Osteoblast (primary cell): ENCODE measurements at regions not wholly inside any gene's neighbourhood (a gene's known extent, or its start where the extent isn't known, plus 50 kb on each side); places are given as distances from the start of the nearest gene placed in this dataset.

Experiments
- DNase-seq: peaks from one replicate; pipeline ENCODE4 v3.0.0; 2011; ENCODE audit warnings: low spot score, mixed read lengths; ENCODE audit not compliant: insufficient read length; ENCODE audit errors: missing footprints
- H2AFZ ChIP-seq: 2 replicates; pipeline ENCODE4 v1.6.0; 2011; ENCODE audit warnings: mild to moderate bottlenecking, low read length
- H3K27ac ChIP-seq: 2 replicates; pipeline ENCODE4 v1.5.1; 2011; ENCODE audit warnings: mild to moderate bottlenecking, low read depth, low read length, moderate library complexity
- H3K27me3 ChIP-seq: 2 replicates; pipeline ENCODE4 v1.6.0; 2012; ENCODE audit warnings: mild to moderate bottlenecking, control low read depth, inconsistent platforms, low read length, moderate library complexity; ENCODE audit not compliant: insufficient read depth
- H3K36me3 ChIP-seq: 2 replicates; pipeline ENCODE4 v1.5.1; 2011; ENCODE audit warnings: mild to moderate bottlenecking, low read length, control low read depth, moderate library complexity; ENCODE audit not compliant: insufficient read depth
- H3K4me1 ChIP-seq: 2 replicates; pipeline ENCODE4 v1.5.1; 2011; ENCODE audit warnings: mild to moderate bottlenecking, low read length, control low read depth, moderate library complexity; ENCODE audit not compliant: insufficient read depth
- H3K4me2 ChIP-seq: 2 replicates; pipeline ENCODE4 v1.6.0; 2011; ENCODE audit warnings: mild to moderate bottlenecking, low read length; ENCODE audit not compliant: insufficient read depth
- H3K4me3 ChIP-seq: fragments of 200-600 bp; sonication (generic); 3 replicates; pipeline ENCODE4 v1.5.1; 2012; ENCODE audit warnings: mild to moderate bottlenecking, low read length, inconsistent platforms; ENCODE audit not compliant: insufficient read depth
- H3K79me2 ChIP-seq: 2 replicates; pipeline ENCODE4 v1.6.0; 2012; ENCODE audit warnings: mild to moderate bottlenecking, low read length, control low read depth, inconsistent platforms; ENCODE audit not compliant: insufficient read depth
- H3K9me3 ChIP-seq: 2 replicates; pipeline ENCODE4 v1.5.1; 2011; ENCODE audit warnings: low read depth, low read length, control low read depth
- H4K20me1 ChIP-seq: 2 replicates; pipeline ENCODE4 v1.6.0; 2012; ENCODE audit warnings: mild to moderate bottlenecking, low read length, control low read depth; ENCODE audit not compliant: insufficient read depth
- TF ChIP-seq, protein P1 (sequence below): IDR thresholded peaks from 2 replicates; pipeline ENCODE4 v1.5.1; 2011; ENCODE audit warnings: mild to moderate bottlenecking, low read depth, low read length, moderate library complexity; ENCODE audit errors: extremely low read depth

DNA sequence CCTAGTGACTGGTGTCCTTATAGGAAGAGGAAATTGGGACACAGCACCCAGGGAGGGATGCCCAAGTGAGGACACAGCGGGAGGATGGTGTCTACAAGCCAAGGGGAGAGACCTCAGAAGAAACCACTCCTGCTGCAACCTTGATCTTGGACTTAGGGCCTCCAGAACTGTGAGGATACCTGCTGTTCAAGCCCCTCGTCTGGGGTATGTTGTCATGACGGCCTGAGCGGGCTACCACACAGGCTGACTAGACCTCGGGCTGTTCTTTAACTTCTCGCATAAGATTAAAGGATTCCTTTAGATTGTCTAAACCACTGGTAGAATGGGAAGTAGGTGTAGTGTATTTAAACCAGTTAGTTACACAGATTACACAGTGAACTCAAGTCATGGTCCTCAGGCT lies 138.3 kb downstream of the ASB1 start:
- Histone ChIP-seq H3K4me1 (no peaks in the 10 kb centered on the region), H3K79me2 (no peaks in the 10 kb centered on the region), H3K9me3 (no peaks in the 10 kb centered on the region), H3K4me2 (no peak overlapping the region), H3K4me3 (no peak overlapping the region), H3K27ac (no peak overlapping the region), H2AFZ (no peak overlapping the region), H4K20me1 (no peaks in the 10 kb centered on the region), H3K36me3 (no peaks in the 10 kb centered on the region), H3K27me3 (peaks cover 38% of the 10 kb centered on the region)
- TF ChIP-seq, protein P1, sequence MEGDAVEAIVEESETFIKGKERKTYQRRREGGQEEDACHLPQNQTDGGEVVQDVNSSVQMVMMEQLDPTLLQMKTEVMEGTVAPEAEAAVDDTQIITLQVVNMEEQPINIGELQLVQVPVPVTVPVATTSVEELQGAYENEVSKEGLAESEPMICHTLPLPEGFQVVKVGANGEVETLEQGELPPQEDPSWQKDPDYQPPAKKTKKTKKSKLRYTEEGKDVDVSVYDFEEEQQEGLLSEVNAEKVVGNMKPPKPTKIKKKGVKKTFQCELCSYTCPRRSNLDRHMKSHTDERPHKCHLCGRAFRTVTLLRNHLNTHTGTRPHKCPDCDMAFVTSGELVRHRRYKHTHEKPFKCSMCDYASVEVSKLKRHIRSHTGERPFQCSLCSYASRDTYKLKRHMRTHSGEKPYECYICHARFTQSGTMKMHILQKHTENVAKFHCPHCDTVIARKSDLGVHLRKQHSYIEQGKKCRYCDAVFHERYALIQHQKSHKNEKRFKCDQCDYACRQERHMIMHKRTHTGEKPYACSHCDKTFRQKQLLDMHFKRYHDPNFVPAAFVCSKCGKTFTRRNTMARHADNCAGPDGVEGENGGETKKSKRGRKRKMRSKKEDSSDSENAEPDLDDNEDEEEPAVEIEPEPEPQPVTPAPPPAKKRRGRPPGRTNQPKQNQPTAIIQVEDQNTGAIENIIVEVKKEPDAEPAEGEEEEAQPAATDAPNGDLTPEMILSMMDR: no peak
- no peak for DNase-seq

DNA sequence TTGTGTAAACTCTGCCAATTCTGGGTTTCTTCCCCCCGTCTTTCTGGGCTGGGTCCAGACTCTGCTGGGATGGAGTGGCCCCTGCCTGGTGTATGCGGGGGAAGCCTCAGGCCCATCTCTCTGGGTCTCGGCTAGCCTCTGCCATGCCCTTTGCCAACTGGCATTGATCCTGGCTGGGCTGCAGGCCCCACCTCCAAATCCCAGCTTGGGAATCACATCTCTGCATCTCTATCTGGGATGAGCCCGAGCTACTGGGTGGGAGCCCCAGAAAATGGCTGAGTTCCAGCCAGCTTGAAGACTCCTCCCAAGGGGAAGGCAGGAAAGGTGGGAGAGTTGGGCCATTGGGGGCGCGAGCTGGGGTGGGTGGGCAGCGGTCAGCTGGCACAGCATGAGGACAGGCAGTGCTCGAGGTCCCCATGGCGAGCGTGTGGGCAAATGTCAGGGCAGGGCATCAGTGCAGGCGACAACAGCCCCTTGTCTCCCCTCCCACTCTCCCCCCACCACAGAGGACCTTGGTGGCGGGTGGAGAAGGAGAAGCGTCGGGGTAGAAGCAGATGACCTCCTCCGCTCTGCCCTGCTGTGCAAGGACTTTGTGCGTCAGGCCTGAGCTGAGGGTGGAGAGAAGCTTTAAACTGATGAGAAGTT lies 139.4 kb downstream of the ASB1 start:
- Histone ChIP-seq H3K4me3 (no peak overlapping the region), H4K20me1 (no peaks in the 10 kb centered on the region), H3K27ac (no peak overlapping the region), H3K79me2 (no peaks in the 10 kb centered on the region), H3K27me3 (peaks cover 45% of the 10 kb centered on the region), H3K36me3 (no peaks in the 10 kb centered on the region), H2AFZ (no peak overlapping the region), H3K9me3 (no peaks in the 10 kb centered on the region), H3K4me1 (no peaks in the 10 kb centered on the region), H3K4me2 (no peak overlapping the region)
- no peak for DNase-seq
- TF ChIP-seq, protein P1: no peak

DNA sequence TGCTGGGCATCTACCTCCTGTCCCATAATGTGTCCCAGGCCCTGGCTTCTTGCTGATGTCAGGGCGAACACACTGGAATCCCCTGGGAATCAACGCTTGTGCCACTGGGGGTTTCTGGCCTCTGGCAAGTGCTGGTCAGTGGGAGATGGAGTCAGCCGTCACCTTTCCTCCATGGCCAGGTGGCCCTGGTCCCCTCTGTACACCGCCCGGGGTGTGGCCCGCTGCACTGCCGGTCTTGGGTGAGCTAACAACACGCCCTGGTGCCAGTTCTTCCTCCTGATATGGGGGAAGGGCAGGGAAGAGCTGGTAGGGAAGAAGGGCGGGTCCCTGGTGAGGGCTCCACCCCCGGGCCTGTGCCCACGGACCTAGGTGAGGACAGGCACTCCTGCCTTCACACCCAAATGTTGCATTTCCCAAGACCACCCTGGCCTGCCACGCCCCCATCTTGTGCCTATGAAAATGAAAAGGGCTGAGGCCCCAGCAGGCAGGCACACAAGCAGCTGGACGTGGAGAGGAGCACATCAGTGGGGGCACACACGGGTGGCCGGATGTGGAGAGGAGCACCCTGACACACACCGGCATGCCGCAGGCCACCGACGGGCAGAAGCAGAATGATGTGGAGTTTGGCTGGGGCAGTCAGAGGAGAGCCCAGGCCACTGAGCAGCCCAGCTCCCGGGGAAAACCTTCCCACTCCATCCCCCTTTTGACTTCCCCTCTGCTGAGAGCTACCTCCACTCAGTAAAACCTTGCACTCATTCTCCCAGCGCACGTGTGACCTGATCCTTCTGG lies 140.5 kb downstream of the ASB1 start:
- Histone ChIP-seq H3K4me3 (no peak overlapping the region), H2AFZ (no peak overlapping the region), H3K4me2 (no peak overlapping the region), H3K4me1 (no peaks in the 10 kb centered on the region), H3K9me3 (no peaks in the 10 kb centered on the region), H3K36me3 (no peaks in the 10 kb centered on the region), H3K27ac (no peak overlapping the region), H3K27me3 (peaks cover 45% of the 10 kb centered on the region), H4K20me1 (no peaks in the 10 kb centered on the region), H3K79me2 (no peaks in the 10 kb centered on the region)
- no peak for DNase-seq
- TF ChIP-seq, protein P1: no peak

DNA sequence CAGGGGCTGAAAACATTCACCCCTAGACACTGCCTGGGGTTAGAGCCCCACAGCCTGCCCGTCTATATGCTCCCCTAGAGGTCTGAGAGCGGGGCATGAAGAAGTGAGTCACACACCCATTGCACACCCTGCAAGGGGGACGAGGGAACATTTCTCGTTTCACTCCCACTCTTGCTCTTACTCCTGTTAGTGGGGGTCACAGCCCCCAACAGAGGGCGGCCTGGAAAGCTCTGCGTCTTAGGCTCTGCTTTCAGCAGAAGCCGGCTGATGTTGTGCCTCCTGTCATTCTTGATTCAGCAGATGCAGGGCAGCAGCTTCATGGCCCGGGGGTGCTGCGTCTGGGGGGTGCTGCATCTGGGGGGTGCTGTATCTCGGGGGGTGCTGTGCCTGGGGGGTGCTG lies 141.3 kb downstream of the ASB1 start:
- Histone ChIP-seq H3K4me3 (no peak overlapping the region), H3K4me2 (no peak overlapping the region), H3K27ac (no peak overlapping the region), H2AFZ (no peak overlapping the region), H3K9me3 (no peaks in the 10 kb centered on the region), H3K27me3 (peaks cover 39% of the 10 kb centered on the region), H3K36me3 (no peaks in the 10 kb centered on the region), H3K79me2 (no peaks in the 10 kb centered on the region), H3K4me1 (no peaks in the 10 kb centered on the region), H4K20me1 (no peaks in the 10 kb centered on the region)
- TF ChIP-seq, protein P1: no peak
- DNase-seq: no peak
